ENCODE measurements at regions not wholly inside any gene's neighbourhood (a gene's known extent, or its start where the extent isn't known, plus 50 kb on each side); places are given as distances from the start of the nearest gene placed in this dataset.

DNA sequence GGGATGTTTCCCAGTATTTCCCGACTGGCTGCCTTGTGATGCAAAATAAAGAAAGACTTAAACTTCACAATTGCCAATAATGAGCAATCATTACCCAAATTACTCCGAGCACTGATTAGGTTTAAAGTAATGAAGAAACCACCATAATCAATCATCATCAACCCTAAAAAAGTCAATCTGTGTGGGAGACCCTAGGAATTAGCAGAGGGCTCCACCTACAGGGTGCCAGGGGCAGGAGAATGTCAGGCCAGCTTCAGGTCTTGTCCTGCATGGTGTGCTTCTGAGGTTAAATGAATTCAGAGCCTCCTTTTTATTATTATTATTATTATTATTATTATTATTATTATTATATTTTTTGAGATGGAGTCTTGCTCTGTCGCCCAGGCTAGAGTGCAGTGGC is 478.0 kb upstream of the ARRDC4 start:
- Histone ChIP-seq H2AFZ (replicated peaks; ENCODE audit: low read length, poor library complexity) (no peak overlapping the region), H2BK20ac (ENCODE audit: low read depth, low read length) (no peak overlapping the region), H4K5ac (ENCODE audit: low read depth, low read length) (no peak overlapping the region), H2BK5ac (ENCODE audit: low read depth, low read length, poor library complexity, severe bottlenecking) (no peak overlapping the region), H3K9me1 (ENCODE audit: insufficient read depth, low read length) (no peaks in the 10 kb centered on the region), H3K56ac (ENCODE audit: extremely low read depth, insufficient read depth, low read length) (no peak overlapping the region), H3K79me1 (ENCODE audit: low read depth in 1 of 2, low read length in 2 of 2) (no peaks in the 10 kb centered on the region), H3K36me3 (ENCODE audit: control insufficient read depth, insufficient read depth, low read length) (no peaks in the 10 kb centered on the region), H3K23ac (ENCODE audit: low read depth, low read length) (no peak overlapping the region), H3K4ac (ENCODE audit: low read depth, low read length) (no peak overlapping the region), H2BK15ac (ENCODE audit: low read depth, low read length) (no peak overlapping the region), H3K18ac (ENCODE audit: low read depth, low read length) (no peak overlapping the region), H2AK5ac (ENCODE audit: low read depth, low read length) (no peak overlapping the region), H3K4me2 (ENCODE audit: low read depth, low read length) (no peak overlapping the region), H3K27me3 (ENCODE audit: control insufficient read depth, insufficient read depth, low read length) (no peaks in the 10 kb centered on the region), H2BK120ac (ENCODE audit: low read depth, low read length) (no peak overlapping the region), H3K14ac (replicated peaks; ENCODE audit: low read depth, low read length) (no peak overlapping the region), H3K27ac (ENCODE audit: insufficient read depth, low read length) (no peak overlapping the region), H4K8ac (ENCODE audit: low read depth in 2 of 2, low read length in 2 of 2) (no peak overlapping the region), H3K9ac (ENCODE audit: low read depth, low read length) (no peak overlapping the region), H3K4me1 (ENCODE audit: control insufficient read depth, insufficient read depth, low read length) (no peaks in the 10 kb centered on the region), H4K20me1 (ENCODE audit: insufficient read depth, low read length) (no peaks in the 10 kb centered on the region), H3K4me3 (ENCODE audit: insufficient read depth, low read depth, low read length) (no peak overlapping the region), H3K9me3 (ENCODE audit: control insufficient read depth, insufficient read depth, low read length) (no peaks in the 10 kb centered on the region), H2AK9ac (replicated peaks; ENCODE audit: low read depth, low read length, poor library complexity) (no peak overlapping the region), H4K91ac (ENCODE audit: insufficient read depth, low read depth, low read length) (no peak overlapping the region)
- no TSS peak for BruUV-seq (replicated peaks)
- DNase-seq, result no peak
- ChIA-PET CTCF (no interaction called here), POLR2A (ENCODE audit: unreplicated experiment) (no interaction called here)
- WGBS, 2 experiments (ENCODE audit: extremely low coverage in 2 of 2, insufficient read length in 1 of 2), result no CpG with 5 or more reads among the region's 3 CpGs
- in situ Hi-C loops (cut with MboI; ENCODE audit: low sequenced_read_pairs), result no loop called here
- TF ChIP-seq FOS (IDR thresholded peaks at IDR 0.05; ENCODE audit: low read depth, low read length) (no peak), BHLHE40 (IDR thresholded peaks at IDR 0.05; ENCODE audit: low read depth, low read length) (no peak)
- intact Hi-C loops (cut with micrococcal nuclease), result no loop called here
- dilution Hi-C loops (cut with HindIII; ENCODE audit: low sequenced_read_pairs, unreplicated experiment), result no loop called here
- ATAC-seq (ENCODE audit: low read depth), result no peak

Data from IMR-90 (cell line).